ENCODE measurements at regions not wholly inside any gene's neighbourhood (a gene's known extent, or its start where the extent isn't known, plus 50 kb on each side); places are given as distances from the start of the nearest gene placed in this dataset.

DNA sequence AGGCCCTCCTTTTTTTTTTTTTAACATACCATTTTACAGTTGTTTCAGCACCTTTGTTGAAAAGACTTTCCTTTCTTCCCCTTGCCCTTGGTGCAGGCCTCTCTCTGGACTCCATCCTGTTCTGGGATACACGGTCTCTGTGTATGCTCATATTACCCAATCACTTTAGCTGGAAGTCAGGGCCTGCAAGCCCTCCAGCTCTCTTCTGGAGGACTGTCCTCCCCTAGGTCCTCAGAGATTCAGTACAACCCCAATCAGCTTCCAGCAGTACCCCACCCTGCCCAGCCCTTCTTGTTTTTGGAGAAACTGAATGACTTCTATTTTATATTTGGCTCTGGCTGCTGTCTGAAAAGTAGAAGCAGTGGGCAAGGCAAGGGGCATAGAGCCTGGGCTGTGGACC is 270.8 kb downstream of the KLF13 start:
- Histone ChIP-seq H3K4me2 (ENCODE audit: low read length) (no peak overlapping the region), H3K9ac (ENCODE audit: low read length) (no peak overlapping the region), H3K27ac (ENCODE audit: low read length) (no peak overlapping the region), H3F3A (ENCODE audit: low read length, unreplicated experiment) (no peaks in the 10 kb centered on the region), H3K9me2 (replicated peaks; ENCODE audit: low read length) (no peaks in the 10 kb centered on the region), H3K4me3 (ENCODE audit: low read length) (no peak overlapping the region), H3K9me3 (ENCODE audit: low read length) (no peaks in the 10 kb centered on the region), H3K79me2 (ENCODE audit: low read length) (no peaks in the 10 kb centered on the region), H3K4me1 (ENCODE audit: insufficient read depth, low read length) (no peaks in the 10 kb centered on the region), H3K36me3 (ENCODE audit: low read depth, low read length) (no peaks in the 10 kb centered on the region), H4K20me1 (ENCODE audit: low read length) (no peaks in the 10 kb centered on the region), H3K27me3 (ENCODE audit: low read length) (no peaks in the 10 kb centered on the region), H2AFZ (ENCODE audit: low read length) (no peak overlapping the region)
- no peak for DNase-seq
- TF ChIP-seq EZH2 (IDR thresholded peaks at IDR 0.05; ENCODE audit: low read length, unreplicated experiment) (no peak), EZH2phosphoT487 (IDR thresholded peaks at IDR 0.05; ENCODE audit: borderline replicate concordance, low read length) (no peak)
- TF ChIP-seq, protein P1, sequence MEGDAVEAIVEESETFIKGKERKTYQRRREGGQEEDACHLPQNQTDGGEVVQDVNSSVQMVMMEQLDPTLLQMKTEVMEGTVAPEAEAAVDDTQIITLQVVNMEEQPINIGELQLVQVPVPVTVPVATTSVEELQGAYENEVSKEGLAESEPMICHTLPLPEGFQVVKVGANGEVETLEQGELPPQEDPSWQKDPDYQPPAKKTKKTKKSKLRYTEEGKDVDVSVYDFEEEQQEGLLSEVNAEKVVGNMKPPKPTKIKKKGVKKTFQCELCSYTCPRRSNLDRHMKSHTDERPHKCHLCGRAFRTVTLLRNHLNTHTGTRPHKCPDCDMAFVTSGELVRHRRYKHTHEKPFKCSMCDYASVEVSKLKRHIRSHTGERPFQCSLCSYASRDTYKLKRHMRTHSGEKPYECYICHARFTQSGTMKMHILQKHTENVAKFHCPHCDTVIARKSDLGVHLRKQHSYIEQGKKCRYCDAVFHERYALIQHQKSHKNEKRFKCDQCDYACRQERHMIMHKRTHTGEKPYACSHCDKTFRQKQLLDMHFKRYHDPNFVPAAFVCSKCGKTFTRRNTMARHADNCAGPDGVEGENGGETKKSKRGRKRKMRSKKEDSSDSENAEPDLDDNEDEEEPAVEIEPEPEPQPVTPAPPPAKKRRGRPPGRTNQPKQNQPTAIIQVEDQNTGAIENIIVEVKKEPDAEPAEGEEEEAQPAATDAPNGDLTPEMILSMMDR (conservative IDR thresholded peaks at IDR 0.05; ENCODE audit: low read depth, low read length), result no peak
- no peak for ATAC-seq
- BruUV-seq (replicated peaks), result no TSS peak
- intact Hi-C loops (cut with micrococcal nuclease), result no loop called here
- CTCF ChIA-PET, result no interaction called here
- POLR2A ChIA-PET (ENCODE audit: unreplicated experiment), result no interaction called here

DNA sequence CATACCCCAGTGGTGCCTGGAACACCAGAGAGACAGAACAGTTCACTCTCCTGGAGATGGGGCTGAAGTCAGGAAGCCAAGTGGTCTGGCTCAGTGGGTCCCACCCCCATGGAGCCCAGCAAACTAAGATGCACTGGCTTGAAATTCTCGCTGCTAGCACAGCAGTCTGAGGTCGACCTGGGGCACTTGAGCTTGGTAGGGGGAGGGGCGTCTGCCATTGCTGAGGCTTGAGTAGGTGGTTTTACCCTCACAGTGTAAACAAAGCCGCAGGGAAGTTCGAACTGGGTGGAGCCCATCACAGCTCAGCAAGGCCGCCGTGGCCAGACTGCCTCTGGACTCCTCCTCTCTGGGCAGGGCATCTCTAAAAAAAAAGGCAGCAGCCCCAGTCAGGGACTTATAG is 272.0 kb downstream of the KLF13 start:
- Histone ChIP-seq H3K9ac (ENCODE audit: low read length) (no peak overlapping the region), H3K27me3 (ENCODE audit: low read length) (no peaks in the 10 kb centered on the region), H3K9me3 (ENCODE audit: low read length) (no peaks in the 10 kb centered on the region), H3K27ac (ENCODE audit: low read length) (no peak overlapping the region), H3K36me3 (ENCODE audit: low read depth, low read length) (no peaks in the 10 kb centered on the region), H3K9me2 (replicated peaks; ENCODE audit: low read length) (no peaks in the 10 kb centered on the region), H3K4me2 (ENCODE audit: low read length) (no peak overlapping the region), H2AFZ (ENCODE audit: low read length) (no peak overlapping the region), H3F3A (ENCODE audit: low read length, unreplicated experiment) (no peaks in the 10 kb centered on the region), H4K20me1 (ENCODE audit: low read length) (no peaks in the 10 kb centered on the region), H3K4me3 (ENCODE audit: low read length) (no peak overlapping the region), H3K4me1 (ENCODE audit: insufficient read depth, low read length) (no peaks in the 10 kb centered on the region), H3K79me2 (ENCODE audit: low read length) (no peaks in the 10 kb centered on the region)
- CTCF ChIA-PET, result no interaction called here
- DNase-seq, result peak; percentile 42
- intact Hi-C loops (cut with micrococcal nuclease), result no loop called here
- TF ChIP-seq EZH2phosphoT487 (IDR thresholded peaks at IDR 0.05; ENCODE audit: borderline replicate concordance, low read length) (no peak), EZH2 (IDR thresholded peaks at IDR 0.05; ENCODE audit: low read length, unreplicated experiment) (no peak)
- TF ChIP-seq, protein P1 (conservative IDR thresholded peaks at IDR 0.05; ENCODE audit: low read depth, low read length), result no peak
- POLR2A ChIA-PET (ENCODE audit: unreplicated experiment), result no interaction called here
- no peak for ATAC-seq
- BruUV-seq (replicated peaks), result no TSS peak

DNA sequence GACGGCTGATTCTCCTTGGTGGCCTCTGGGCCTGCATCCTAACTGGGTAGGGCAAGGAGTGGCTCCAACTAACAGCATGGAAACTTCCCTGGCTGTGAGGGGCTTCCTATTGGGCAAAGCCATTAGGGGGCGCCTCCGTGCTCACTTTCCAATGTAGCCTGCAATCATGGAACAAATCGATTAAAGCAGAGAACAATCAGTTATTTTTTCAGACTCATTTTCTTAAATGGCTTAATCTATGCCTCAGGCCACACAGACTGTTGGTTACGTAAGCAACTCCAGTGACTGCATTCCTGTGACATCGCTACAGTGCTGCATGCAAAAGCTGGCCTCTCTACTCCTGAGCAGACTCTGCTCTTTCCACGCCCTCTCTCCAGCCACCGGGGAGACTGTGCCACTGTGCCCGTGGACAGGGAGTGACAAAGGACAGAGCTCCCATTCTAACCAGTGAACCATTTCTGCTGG is 278.9 kb downstream of the KLF13 start:
- ChIA-PET CTCF (no interaction called here), POLR2A (ENCODE audit: unreplicated experiment) (no interaction called here)
- Histone ChIP-seq H3K9me2 (replicated peaks; ENCODE audit: low read length) (no peaks in the 10 kb centered on the region), H3K4me2 (ENCODE audit: low read length) (peak overlapping the region; percentile 26), H3K27ac (ENCODE audit: low read length) (peak overlapping the region; percentile 21; the same call in 1 of the 2 replicates), H3K36me3 (ENCODE audit: low read depth, low read length) (no peaks in the 10 kb centered on the region), H3K79me2 (ENCODE audit: low read length) (no peaks in the 10 kb centered on the region), H3K9me3 (ENCODE audit: low read length) (no peaks in the 10 kb centered on the region), H3K27me3 (ENCODE audit: low read length) (no peaks in the 10 kb centered on the region), H3K4me3 (ENCODE audit: low read length) (no peak overlapping the region), H3K9ac (ENCODE audit: low read length) (no peak overlapping the region), H4K20me1 (ENCODE audit: low read length) (no peaks in the 10 kb centered on the region), H3F3A (ENCODE audit: low read length, unreplicated experiment) (no peaks in the 10 kb centered on the region), H3K4me1 (ENCODE audit: insufficient read depth, low read length) (peaks cover 20% of the 10 kb centered on the region), H2AFZ (ENCODE audit: low read length) (no peak overlapping the region)
- no peak for TF ChIP-seq EZH2phosphoT487 (IDR thresholded peaks at IDR 0.05; ENCODE audit: borderline replicate concordance, low read length)
- TF ChIP-seq, protein P1 (conservative IDR thresholded peaks at IDR 0.05; ENCODE audit: low read depth, low read length), result peak; percentile 39; the same call in 1 of the 2 replicates
- intact Hi-C loops (cut with micrococcal nuclease), result no loop called here
- ATAC-seq (peak; percentile 24; the same call in 1 of the 2 replicates), DNase-seq (peak; percentile 44)
- no TSS peak for BruUV-seq (replicated peaks)

All from PC-3 (cell line).